Breast epithelium (tissue), 3 donors: ENCODE measurements at regions not wholly inside any gene's neighbourhood (a gene's known extent, or its start where the extent isn't known, plus 50 kb on each side); places are given as distances from the start of the nearest gene placed in this dataset.

ENCODE experiments used
- CTCF ChIP-seq, 3 donors: fragments of 450-650 bp; IDR thresholded peaks; one replicate each; pipeline ENCODE4 v1.5.1; 2016 to 2017; ENCODE audit warnings: antibody characterized with exemption in 3 of 3, mild to moderate bottlenecking in 3 of 3, moderate library complexity in 3 of 3
- POLR2A ChIP-seq: fragments of 450-650 bp; IDR thresholded peaks from one replicate; pipeline ENCODE4 v1.6.1; 2016; ENCODE audit warnings: antibody characterized with exemption, mild to moderate bottlenecking, moderate library complexity

DNA sequence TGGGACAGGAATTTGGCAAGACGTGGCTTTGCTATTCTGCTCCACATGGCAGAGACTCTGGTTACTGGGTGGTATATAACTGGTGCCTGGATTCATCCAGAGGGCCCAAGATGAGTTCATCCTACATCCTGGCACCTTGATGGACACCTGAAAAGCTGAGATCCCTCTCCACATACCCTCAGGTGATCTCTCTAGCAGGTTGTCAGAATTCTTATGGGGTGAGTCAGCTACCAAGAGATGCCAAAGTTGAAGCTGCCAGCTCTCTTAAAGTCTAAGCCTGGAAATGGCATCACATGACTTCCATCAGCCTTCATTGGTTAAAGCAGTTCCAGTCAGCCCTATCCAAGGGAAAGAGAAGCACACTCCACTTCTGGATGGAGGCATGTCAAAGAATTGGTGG lies 300.7 kb upstream of the SEL1L start:
- TF ChIP-seq CTCF (IDR thresholded peaks at IDR 0.05): no peak
- no peak for TF ChIP-seq POLR2A
